Liver (tissue), 8 donors: ENCODE measurements at regions not wholly inside any gene's neighbourhood (a gene's known extent, or its start where the extent isn't known, plus 50 kb on each side); places are given as distances from the start of the nearest gene placed in this dataset.

ENCODE experiments used
- DNase-seq: peaks from one replicate; pipeline ENCODE4 v3.0.0-alpha.2; 2017; ENCODE audit warnings: low spot score
- H3K27ac ChIP-seq, 2 donors: one replicate each; pipeline ENCODE4 v1.7.0; 2013; ENCODE audit warnings: inconsistent platforms in 2 of 2, low read length in 2 of 2, control low read depth in 1 of 2, low read depth in 1 of 2, mild to moderate bottlenecking in 1 of 2
- H3K27me3 ChIP-seq, 4 donors: one replicate each; pipeline versions ENCODE4 v1.6.1 to v1.7.0; 2013; ENCODE audit warnings: low read length in 3 of 4, inconsistent platforms in 1 of 4, mild to moderate bottlenecking in 1 of 4, moderate library complexity in 1 of 4; ENCODE audit not compliant: control insufficient read depth in 4 of 4, insufficient read depth in 4 of 4
- H3K36me3 ChIP-seq, 4 donors: one replicate each; pipeline versions ENCODE4 v1.6.1 to v1.7.0; 2013; ENCODE audit warnings: low read length in 3 of 4, mild to moderate bottlenecking in 3 of 4, low read depth in 1 of 4, moderate library complexity in 1 of 4; ENCODE audit not compliant: control insufficient read depth in 4 of 4, insufficient read depth in 3 of 4
- H3K4me1 ChIP-seq, 4 donors: one replicate each; pipeline versions ENCODE4 v1.6.1 to v1.7.0; 2013; ENCODE audit warnings: low read length in 3 of 4, mild to moderate bottlenecking in 3 of 4, moderate library complexity in 1 of 4; ENCODE audit not compliant: control insufficient read depth in 4 of 4, insufficient read depth in 4 of 4
- H3K4me3 ChIP-seq, 3 donors: one replicate each; pipeline versions ENCODE4 v1.6.1 to v1.7.0; 2013; ENCODE audit warnings: low read length in 3 of 3, control low read depth in 1 of 3, low read depth in 1 of 3, mild to moderate bottlenecking in 1 of 3
- H3K9ac ChIP-seq, 2 donors: one replicate each; pipeline ENCODE4 v1.7.0; 2013; ENCODE audit warnings: low read length in 2 of 2, mild to moderate bottlenecking in 2 of 2, moderate library complexity in 2 of 2, control low read depth in 1 of 2, low read depth in 1 of 2
- H3K9me3 ChIP-seq, 4 donors: one replicate each; pipeline versions ENCODE4 v1.6.1 to v1.7.0; 2013; ENCODE audit warnings: low read length in 3 of 4; ENCODE audit not compliant: control insufficient read depth in 4 of 4
- EGR1 ChIP-seq, 2 donors: IDR thresholded peaks; 2 replicates each; pipeline ENCODE4 v1.6.1; 2016 to 2018; ENCODE audit warnings: antibody characterized with exemption in 2 of 2, low read depth in 2 of 2
- FOXA1 ChIP-seq: IDR thresholded peaks from 2 replicates; pipeline ENCODE4 v1.6.1; 2016; ENCODE audit warnings: antibody characterized with exemption
- GABPA ChIP-seq, 2 donors: IDR thresholded peaks in 1 of 2; conservative IDR thresholded peaks in 1 of 2; 2 replicates each; pipeline ENCODE4 v1.6.1; 2016; ENCODE audit warnings: antibody characterized with exemption in 2 of 2, mild to moderate bottlenecking in 1 of 2, moderate library complexity in 1 of 2
- HNF4A ChIP-seq, 2 donors: conservative IDR thresholded peaks; 2 replicates each; pipeline ENCODE4 v1.6.1; 2016; ENCODE audit warnings: antibody characterized with exemption in 2 of 2, mild to moderate bottlenecking in 2 of 2
- HNF4G ChIP-seq: IDR thresholded peaks from 2 replicates; pipeline ENCODE4 v1.6.1; 2016; ENCODE audit warnings: antibody characterized with exemption
- JUND ChIP-seq, 2 donors: IDR thresholded peaks; 2 replicates each; pipeline ENCODE4 v1.6.1; 2016; ENCODE audit warnings: antibody characterized with exemption in 2 of 2
- NR2F2 ChIP-seq: IDR thresholded peaks from 2 replicates; pipeline ENCODE4 v1.6.1; 2016; ENCODE audit warnings: antibody characterized with exemption
- RAD21 ChIP-seq, 2 donors: IDR thresholded peaks; 2 replicates each; pipeline ENCODE4 v1.6.1; 2016; ENCODE audit warnings: antibody characterized with exemption in 2 of 2, mild to moderate bottlenecking in 2 of 2
- RXRA ChIP-seq, 2 donors: IDR thresholded peaks; 2 replicates each; pipeline ENCODE4 v1.6.1; 2017 to 2018; ENCODE audit warnings: antibody characterized with exemption in 2 of 2, mild to moderate bottlenecking in 1 of 2
- SP1 ChIP-seq: IDR thresholded peaks from 2 replicates; pipeline ENCODE4 v1.6.1; 2018; ENCODE audit warnings: antibody characterized with exemption, mild to moderate bottlenecking
- TAF1 ChIP-seq: conservative IDR thresholded peaks from 2 replicates; pipeline ENCODE4 v1.6.1; 2016; ENCODE audit warnings: antibody characterized with exemption, mild to moderate bottlenecking
- WGBS: extraction: QIAGEN DNeasy Blood & Tissue Kit; methylation state at CpG from one replicate; pipeline ENCODE4 v1.1.7; 2013; 5-methylcytosine and 5-hydroxymethylcytosine counted together
- TF ChIP-seq, protein P1 (sequence below): IDR thresholded peaks from 2 replicates; pipeline ENCODE4 v1.6.1; 2016; ENCODE audit warnings: antibody characterized with exemption
- TF ChIP-seq, protein P2 (sequence below): IDR thresholded peaks from 2 replicates; pipeline ENCODE4 v1.6.1; 2016; ENCODE audit warnings: antibody characterized with exemption
- TF ChIP-seq, protein P3 (sequence below): fragments of 150-350 bp; IDR thresholded peaks from 2 replicates; pipeline ENCODE4 v1.5.1; 2017; ENCODE audit warnings: improper control_type of control experiment, low read depth, low read length; ENCODE audit not compliant: missing input control
- TF ChIP-seq, protein P4 (sequence below): IDR thresholded peaks from 2 replicates; pipeline ENCODE4 v1.6.1; 2016; ENCODE audit warnings: antibody characterized with exemption, mild to moderate bottlenecking
- TF ChIP-seq, protein P5 (sequence below): IDR thresholded peaks from 2 replicates; pipeline ENCODE4 v1.6.1; 2016; ENCODE audit warnings: antibody characterized with exemption
- donor health status: healthy.
- donor health status: healthy.
- donor health status: healthy.
- donor health status: healthy.
- donor health status: healthy.

DNA sequence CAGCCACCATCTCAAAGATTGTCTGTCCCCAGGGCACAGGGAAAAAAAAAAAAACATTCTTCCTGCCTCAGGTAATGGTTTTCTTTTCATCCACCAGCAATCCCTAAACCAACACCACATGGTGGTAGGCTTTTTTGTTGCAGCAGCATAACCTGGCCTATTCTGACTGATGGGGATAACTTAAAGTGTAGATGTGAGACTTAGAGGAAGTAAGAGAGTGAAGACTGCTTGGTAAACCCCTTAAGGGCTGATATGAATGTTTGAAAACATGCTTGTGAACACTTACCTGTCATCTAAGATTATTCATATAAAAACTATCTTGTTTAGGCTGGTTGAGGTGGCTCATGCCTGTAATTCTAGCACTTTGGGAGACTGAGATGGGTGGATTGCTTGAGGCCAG is 130.2 kb upstream of the RAP1B start:
- Histone ChIP-seq H3K9me3 (no peaks in the 10 kb centered on the region), H3K9ac (no peak overlapping the region), H3K4me1 (no peaks in the 10 kb centered on the region), H3K4me3 (no peak overlapping the region), H3K27me3 (no peaks in the 10 kb centered on the region), H3K36me3 (no peaks in the 10 kb centered on the region), H3K27ac (no peak overlapping the region)
- DNase-seq: no peak
- TF ChIP-seq HNF4A (conservative IDR thresholded peaks at IDR 0.05): no peak
- no peak for TF ChIP-seq EGR1 (IDR thresholded peaks at IDR 0.05; ENCODE audit: low read depth in 2 of 2)
- TF ChIP-seq, protein P1, sequence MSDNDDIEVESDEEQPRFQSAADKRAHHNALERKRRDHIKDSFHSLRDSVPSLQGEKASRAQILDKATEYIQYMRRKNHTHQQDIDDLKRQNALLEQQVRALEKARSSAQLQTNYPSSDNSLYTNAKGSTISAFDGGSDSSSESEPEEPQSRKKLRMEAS: no peak
- TF ChIP-seq SP1: no peak
- TF ChIP-seq, protein P2, sequence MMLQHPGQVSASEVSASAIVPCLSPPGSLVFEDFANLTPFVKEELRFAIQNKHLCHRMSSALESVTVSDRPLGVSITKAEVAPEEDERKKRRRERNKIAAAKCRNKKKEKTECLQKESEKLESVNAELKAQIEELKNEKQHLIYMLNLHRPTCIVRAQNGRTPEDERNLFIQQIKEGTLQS: no peak
- TF ChIP-seq, protein P3, sequence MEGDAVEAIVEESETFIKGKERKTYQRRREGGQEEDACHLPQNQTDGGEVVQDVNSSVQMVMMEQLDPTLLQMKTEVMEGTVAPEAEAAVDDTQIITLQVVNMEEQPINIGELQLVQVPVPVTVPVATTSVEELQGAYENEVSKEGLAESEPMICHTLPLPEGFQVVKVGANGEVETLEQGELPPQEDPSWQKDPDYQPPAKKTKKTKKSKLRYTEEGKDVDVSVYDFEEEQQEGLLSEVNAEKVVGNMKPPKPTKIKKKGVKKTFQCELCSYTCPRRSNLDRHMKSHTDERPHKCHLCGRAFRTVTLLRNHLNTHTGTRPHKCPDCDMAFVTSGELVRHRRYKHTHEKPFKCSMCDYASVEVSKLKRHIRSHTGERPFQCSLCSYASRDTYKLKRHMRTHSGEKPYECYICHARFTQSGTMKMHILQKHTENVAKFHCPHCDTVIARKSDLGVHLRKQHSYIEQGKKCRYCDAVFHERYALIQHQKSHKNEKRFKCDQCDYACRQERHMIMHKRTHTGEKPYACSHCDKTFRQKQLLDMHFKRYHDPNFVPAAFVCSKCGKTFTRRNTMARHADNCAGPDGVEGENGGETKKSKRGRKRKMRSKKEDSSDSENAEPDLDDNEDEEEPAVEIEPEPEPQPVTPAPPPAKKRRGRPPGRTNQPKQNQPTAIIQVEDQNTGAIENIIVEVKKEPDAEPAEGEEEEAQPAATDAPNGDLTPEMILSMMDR: no peak
- TF ChIP-seq FOXA1: no peak
- no peak for TF ChIP-seq HNF4G
- TF ChIP-seq NR2F2: no peak
- TF ChIP-seq TAF1: no peak
- TF ChIP-seq JUND (IDR thresholded peaks at IDR 0.05): no peak
- TF ChIP-seq, protein P4, sequence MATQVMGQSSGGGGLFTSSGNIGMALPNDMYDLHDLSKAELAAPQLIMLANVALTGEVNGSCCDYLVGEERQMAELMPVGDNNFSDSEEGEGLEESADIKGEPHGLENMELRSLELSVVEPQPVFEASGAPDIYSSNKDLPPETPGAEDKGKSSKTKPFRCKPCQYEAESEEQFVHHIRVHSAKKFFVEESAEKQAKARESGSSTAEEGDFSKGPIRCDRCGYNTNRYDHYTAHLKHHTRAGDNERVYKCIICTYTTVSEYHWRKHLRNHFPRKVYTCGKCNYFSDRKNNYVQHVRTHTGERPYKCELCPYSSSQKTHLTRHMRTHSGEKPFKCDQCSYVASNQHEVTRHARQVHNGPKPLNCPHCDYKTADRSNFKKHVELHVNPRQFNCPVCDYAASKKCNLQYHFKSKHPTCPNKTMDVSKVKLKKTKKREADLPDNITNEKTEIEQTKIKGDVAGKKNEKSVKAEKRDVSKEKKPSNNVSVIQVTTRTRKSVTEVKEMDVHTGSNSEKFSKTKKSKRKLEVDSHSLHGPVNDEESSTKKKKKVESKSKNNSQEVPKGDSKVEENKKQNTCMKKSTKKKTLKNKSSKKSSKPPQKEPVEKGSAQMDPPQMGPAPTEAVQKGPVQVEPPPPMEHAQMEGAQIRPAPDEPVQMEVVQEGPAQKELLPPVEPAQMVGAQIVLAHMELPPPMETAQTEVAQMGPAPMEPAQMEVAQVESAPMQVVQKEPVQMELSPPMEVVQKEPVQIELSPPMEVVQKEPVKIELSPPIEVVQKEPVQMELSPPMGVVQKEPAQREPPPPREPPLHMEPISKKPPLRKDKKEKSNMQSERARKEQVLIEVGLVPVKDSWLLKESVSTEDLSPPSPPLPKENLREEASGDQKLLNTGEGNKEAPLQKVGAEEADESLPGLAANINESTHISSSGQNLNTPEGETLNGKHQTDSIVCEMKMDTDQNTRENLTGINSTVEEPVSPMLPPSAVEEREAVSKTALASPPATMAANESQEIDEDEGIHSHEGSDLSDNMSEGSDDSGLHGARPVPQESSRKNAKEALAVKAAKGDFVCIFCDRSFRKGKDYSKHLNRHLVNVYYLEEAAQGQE: no peak

DNA sequence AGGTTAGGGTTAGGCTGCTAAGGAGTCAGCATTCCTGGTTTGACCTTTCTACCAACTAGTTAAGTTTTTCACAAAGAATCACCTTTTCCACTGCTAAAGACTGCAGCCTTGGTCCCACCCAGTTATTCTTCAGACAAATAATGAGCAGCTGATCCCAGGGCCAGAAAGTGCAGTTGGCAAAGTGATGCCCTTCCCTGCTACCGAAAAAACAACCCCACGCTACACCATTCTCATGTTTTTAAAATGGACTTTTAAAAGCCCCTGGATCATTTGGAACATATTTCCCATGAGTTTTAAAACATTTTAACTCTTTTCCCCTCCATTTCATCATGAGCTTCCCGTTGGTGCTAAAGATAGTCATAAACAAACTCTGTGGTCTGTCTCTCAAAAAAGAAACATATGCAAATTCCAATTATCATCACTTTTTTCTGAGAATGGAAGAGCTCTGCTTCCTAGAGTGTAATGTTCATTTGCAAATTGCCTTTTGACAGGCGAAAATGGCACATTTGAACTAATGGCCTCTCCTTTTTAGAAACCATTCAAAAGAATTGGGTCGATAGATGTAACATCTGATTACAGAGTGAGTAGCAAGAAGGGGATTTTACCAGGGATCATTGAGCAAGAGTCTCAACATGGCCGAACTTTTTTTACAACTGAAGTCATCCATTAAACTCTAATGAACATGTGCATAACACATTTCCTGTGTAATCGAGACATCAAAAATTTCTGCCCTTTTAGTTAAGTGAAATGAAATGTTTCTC is 129.3 kb upstream of the RAP1B start:
- Histone ChIP-seq H3K4me3 (no peak overlapping the region), H3K9ac (no peak overlapping the region), H3K4me1 (no peaks in the 10 kb centered on the region), H3K9me3 (no peaks in the 10 kb centered on the region), H3K36me3 (no peaks in the 10 kb centered on the region), H3K27ac (no peak overlapping the region), H3K27me3 (no peaks in the 10 kb centered on the region)
- DNase-seq: no peak
- 74% methylated on average over 7 of the region's 7 CpGs for WGBS
- TF ChIP-seq NR2F2 (no peak), GABPA (IDR thresholded peaks at IDR 0.05 in 1 of 2, conservative IDR thresholded peaks at IDR 0.05 in 1 of 2) (no peak), RAD21 (IDR thresholded peaks at IDR 0.05) (no peak), HNF4G (no peak), HNF4A (conservative IDR thresholded peaks at IDR 0.05) (no peak), JUND (IDR thresholded peaks at IDR 0.05) (no peak), RXRA (IDR thresholded peaks at IDR 0.05) (no peak), TAF1 (no peak), SP1 (no peak), FOXA1 (no peak)
- TF ChIP-seq, protein P3: no peak
- TF ChIP-seq, protein P4: no peak
- TF ChIP-seq, protein P1: no peak
- TF ChIP-seq, protein P5, sequence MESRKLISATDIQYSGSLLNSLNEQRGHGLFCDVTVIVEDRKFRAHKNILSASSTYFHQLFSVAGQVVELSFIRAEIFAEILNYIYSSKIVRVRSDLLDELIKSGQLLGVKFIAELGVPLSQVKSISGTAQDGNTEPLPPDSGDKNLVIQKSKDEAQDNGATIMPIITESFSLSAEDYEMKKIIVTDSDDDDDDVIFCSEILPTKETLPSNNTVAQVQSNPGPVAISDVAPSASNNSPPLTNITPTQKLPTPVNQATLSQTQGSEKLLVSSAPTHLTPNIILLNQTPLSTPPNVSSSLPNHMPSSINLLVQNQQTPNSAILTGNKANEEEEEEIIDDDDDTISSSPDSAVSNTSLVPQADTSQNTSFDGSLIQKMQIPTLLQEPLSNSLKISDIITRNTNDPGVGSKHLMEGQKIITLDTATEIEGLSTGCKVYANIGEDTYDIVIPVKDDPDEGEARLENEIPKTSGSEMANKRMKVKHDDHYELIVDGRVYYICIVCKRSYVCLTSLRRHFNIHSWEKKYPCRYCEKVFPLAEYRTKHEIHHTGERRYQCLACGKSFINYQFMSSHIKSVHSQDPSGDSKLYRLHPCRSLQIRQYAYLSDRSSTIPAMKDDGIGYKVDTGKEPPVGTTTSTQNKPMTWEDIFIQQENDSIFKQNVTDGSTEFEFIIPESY: no peak
